RPMI8226 (cell line): ENCODE measurements at regions not wholly inside any gene's neighbourhood (a gene's known extent, or its start where the extent isn't known, plus 50 kb on each side); places are given as distances from the start of the nearest gene placed in this dataset.
"Not testable (repeated sequence)": the region's sequence is repeated elsewhere in the genome, so short reads cannot be mapped to it uniquely, and the experiment has no call there.

Source experiments
- DNase-seq: peaks from one replicate; pipeline ENCODE4 v3.0.0-alpha.2; 2015

GRCh38 chr7:83824214-83824613 lies 175.3 kb upstream of the SEMA3E start:
- DNase-seq: no peak

- no peak for DNase-seq
These were observed 172.9 kb upstream of the SEMA3E start for GRCh38 chr7:83821866-83822265.

- DNase-seq: no peak
These were observed 171.7 kb upstream of the SEMA3E start for GRCh38 chr7:83820641-83821040.

- no peak for DNase-seq
These were observed 171.0 kb upstream of the SEMA3E start for GRCh38 chr7:83819911-83820310.

GRCh38 chr7:83814480-83814879 lies 165.5 kb upstream of the SEMA3E start:
- no peak for DNase-seq

GRCh38 chr7:83812563-83812962 lies 163.6 kb upstream of the SEMA3E start:
- DNase-seq: not testable (repeated sequence)

- DNase-seq: no peak
These were observed 160.0 kb upstream of the SEMA3E start for GRCh38 chr7:83808982-83809381.

- no peak for DNase-seq
These were observed 158.8 kb upstream of the SEMA3E start for GRCh38 chr7:83807774-83808173.

- DNase-seq: no peak
These were observed 157.6 kb upstream of the SEMA3E start for GRCh38 chr7:83806538-83806937.

- no peak for DNase-seq
These were observed 150.4 kb upstream of the SEMA3E start for GRCh38 chr7:83799333-83799732.

- DNase-seq: peak; percentile 44
These were observed 149.6 kb upstream of the SEMA3E start for GRCh38 chr7:83798489-83798888.

GRCh38 chr7:83796760-83797159 lies 147.8 kb upstream of the SEMA3E start:
- no peak for DNase-seq

- DNase-seq: no peak
These were observed 145.9 kb upstream of the SEMA3E start for GRCh38 chr7:83794829-83795228.

GRCh38 chr7:83793558-83793957 lies 144.6 kb upstream of the SEMA3E start:
- no peak for DNase-seq

- no peak for DNase-seq
These were observed 142.8 kb upstream of the SEMA3E start for GRCh38 chr7:83791737-83792136.

- no peak for DNase-seq
These were observed 137.9 kb upstream of the SEMA3E start for GRCh38 chr7:83786858-83787257.

GRCh38 chr7:83782628-83783027 lies 133.7 kb upstream of the SEMA3E start:
- DNase-seq: no peak

GRCh38 chr7:83778073-83778443 lies 129.1 kb upstream of the SEMA3E start:
- DNase-seq: no peak

GRCh38 chr7:83777406-83778072 lies 128.6 kb upstream of the SEMA3E start:
- DNase-seq: no peak

- DNase-seq: no peak
These were observed 120.5 kb upstream of the SEMA3E start for GRCh38 chr7:83769407-83769806.

- no peak for DNase-seq
These were observed 102.3 kb upstream of the SEMA3E start for GRCh38 chr7:83751217-83751616.

- no peak for DNase-seq
These were observed 100.6 kb upstream of the SEMA3E start for GRCh38 chr7:83749495-83749894.

GRCh38 chr7:83739527-83739926 lies 90.6 kb upstream of the SEMA3E start:
- no peak for DNase-seq

- DNase-seq: no peak
These were observed 89.4 kb upstream of the SEMA3E start for GRCh38 chr7:83738291-83738835.

GRCh38 chr7:83732305-83732704 lies 83.4 kb upstream of the SEMA3E start:
- DNase-seq: no peak
